ENCODE measurements at regions not wholly inside any gene's neighbourhood (a gene's known extent, or its start where the extent isn't known, plus 50 kb on each side); places are given as distances from the start of the nearest gene placed in this dataset.

DNA sequence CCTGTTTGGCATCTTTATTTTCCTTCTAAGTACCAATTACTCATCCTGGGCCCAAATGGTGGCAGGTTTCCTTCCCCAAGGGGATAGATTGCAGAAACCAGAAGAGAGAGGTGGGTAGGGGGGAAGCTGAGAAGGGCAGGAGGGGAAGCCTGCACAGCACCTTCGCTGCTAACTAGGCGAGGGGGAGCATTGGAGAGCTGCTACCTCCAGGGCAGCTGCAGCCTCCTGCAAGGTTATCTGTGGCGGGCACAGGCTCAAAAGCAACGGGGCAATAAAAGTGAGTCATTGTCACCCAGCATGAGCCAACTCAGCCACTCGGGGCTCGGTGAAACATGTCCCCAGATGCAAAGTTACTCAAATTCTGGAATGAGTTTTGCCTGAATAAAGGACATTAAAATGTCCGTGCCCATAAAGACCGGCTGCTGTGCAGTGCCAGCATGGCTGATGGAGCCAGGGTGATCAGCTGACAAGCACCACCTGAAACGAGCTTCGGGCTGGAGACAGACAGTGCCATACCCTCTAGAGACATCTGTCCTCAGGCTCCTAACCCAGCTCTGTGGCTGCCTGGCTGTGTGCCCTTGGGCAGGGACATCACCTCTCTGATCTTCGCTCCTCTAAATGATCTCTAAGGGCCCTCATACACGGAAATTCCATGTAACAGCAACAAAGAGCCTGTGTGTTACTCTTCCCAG is 68.1 kb upstream of the GRIN2A start:
- Histone ChIP-seq H3K9me2 (ENCODE audit: insufficient read depth, low read length) (no peaks in the 10 kb centered on the region), H3K79me2 (ENCODE audit: insufficient read depth, low read depth, low read length) (no peaks in the 10 kb centered on the region), H4K20me1 (ENCODE audit: insufficient read depth, low read length) (no peaks in the 10 kb centered on the region), H3K36me3 (ENCODE audit: insufficient read depth, low read length) (no peaks in the 10 kb centered on the region), H3K4me1 (ENCODE audit: insufficient read depth, low read length, poor library complexity, severe bottlenecking) (no peaks in the 10 kb centered on the region), H3K27ac (ENCODE audit: low read depth, low read length, poor library complexity, severe bottlenecking) (no peak overlapping the region), H2AFZ (ENCODE audit: low read length) (no peak overlapping the region), H3K9me3 (ENCODE audit: low read length) (no peaks in the 10 kb centered on the region), H3K4me2 (ENCODE audit: low read length) (no peak overlapping the region), H3K4me3 (ENCODE audit: low read depth, low read length, poor library complexity, severe bottlenecking) (no peak overlapping the region)
- no peak for DNase-seq (ENCODE audit: low spot score)
- ChIA-PET POLR2A (no interaction called here), CTCF (ENCODE audit: unreplicated experiment) (no interaction called here)
- intact Hi-C loops (cut with micrococcal nuclease; ENCODE audit: unreplicated experiment), result no loop called here
- no TSS peak for BruUV-seq (replicated peaks)
- no peak for TF ChIP-seq EZH2phosphoT487 (IDR thresholded peaks at IDR 0.05; ENCODE audit: borderline replicate concordance, low read depth, low read length)
- TF ChIP-seq, protein P1, sequence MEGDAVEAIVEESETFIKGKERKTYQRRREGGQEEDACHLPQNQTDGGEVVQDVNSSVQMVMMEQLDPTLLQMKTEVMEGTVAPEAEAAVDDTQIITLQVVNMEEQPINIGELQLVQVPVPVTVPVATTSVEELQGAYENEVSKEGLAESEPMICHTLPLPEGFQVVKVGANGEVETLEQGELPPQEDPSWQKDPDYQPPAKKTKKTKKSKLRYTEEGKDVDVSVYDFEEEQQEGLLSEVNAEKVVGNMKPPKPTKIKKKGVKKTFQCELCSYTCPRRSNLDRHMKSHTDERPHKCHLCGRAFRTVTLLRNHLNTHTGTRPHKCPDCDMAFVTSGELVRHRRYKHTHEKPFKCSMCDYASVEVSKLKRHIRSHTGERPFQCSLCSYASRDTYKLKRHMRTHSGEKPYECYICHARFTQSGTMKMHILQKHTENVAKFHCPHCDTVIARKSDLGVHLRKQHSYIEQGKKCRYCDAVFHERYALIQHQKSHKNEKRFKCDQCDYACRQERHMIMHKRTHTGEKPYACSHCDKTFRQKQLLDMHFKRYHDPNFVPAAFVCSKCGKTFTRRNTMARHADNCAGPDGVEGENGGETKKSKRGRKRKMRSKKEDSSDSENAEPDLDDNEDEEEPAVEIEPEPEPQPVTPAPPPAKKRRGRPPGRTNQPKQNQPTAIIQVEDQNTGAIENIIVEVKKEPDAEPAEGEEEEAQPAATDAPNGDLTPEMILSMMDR (conservative IDR thresholded peaks at IDR 0.05; ENCODE audit: low read length), result no peak

DNA sequence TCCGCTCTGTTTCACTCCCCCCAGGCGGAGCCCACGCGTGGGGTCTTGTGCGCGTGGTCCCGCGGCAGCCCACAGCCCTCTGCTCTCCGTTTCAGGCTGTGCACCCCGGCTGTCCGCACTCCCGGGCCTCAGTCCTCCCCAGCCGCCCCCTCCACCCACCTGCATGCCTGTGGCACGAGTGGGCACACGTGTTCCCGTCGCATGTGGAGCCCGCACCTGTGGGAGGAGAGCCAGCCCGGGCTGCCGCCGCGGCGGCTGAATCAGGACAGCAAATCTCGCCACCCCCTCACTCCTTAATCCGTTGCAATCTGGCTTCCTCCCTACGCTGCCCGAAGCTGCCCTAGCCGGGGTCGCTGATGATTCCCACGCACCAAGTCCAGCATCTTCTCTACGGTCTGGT is 69.9 kb upstream of the GRIN2A start:
- no peak for TF ChIP-seq EZH2phosphoT487 (IDR thresholded peaks at IDR 0.05; ENCODE audit: borderline replicate concordance, low read depth, low read length)
- TF ChIP-seq, protein P1 (conservative IDR thresholded peaks at IDR 0.05; ENCODE audit: low read length), result no peak
- DNase-seq (ENCODE audit: low spot score), result no peak
- ChIA-PET POLR2A (no interaction called here), CTCF (ENCODE audit: unreplicated experiment) (no interaction called here)
- H3K4me1 ChIP-seq (ENCODE audit: insufficient read depth, low read length, poor library complexity, severe bottlenecking), result peaks cover 11% of the 10 kb centered on the region
- no peaks in the 10 kb centered on the region for H3K79me2 ChIP-seq (ENCODE audit: insufficient read depth, low read depth, low read length)
- no peaks in the 10 kb centered on the region for H3K36me3 ChIP-seq (ENCODE audit: insufficient read depth, low read length)
- intact Hi-C loops (cut with micrococcal nuclease; ENCODE audit: unreplicated experiment), result no loop called here
- H3K4me2 ChIP-seq (ENCODE audit: low read length), result no peak overlapping the region
- H3K4me3 ChIP-seq (ENCODE audit: low read depth, low read length, poor library complexity, severe bottlenecking), result no peak overlapping the region
- H3K27ac ChIP-seq (ENCODE audit: low read depth, low read length, poor library complexity, severe bottlenecking), result no peak overlapping the region
- no peaks in the 10 kb centered on the region for H3K9me2 ChIP-seq (ENCODE audit: insufficient read depth, low read length)
- no peaks in the 10 kb centered on the region for H4K20me1 ChIP-seq (ENCODE audit: insufficient read depth, low read length)
- H2AFZ ChIP-seq (ENCODE audit: low read length), result no peak overlapping the region
- no TSS peak for BruUV-seq (replicated peaks)
- H3K9me3 ChIP-seq (ENCODE audit: low read length), result no peaks in the 10 kb centered on the region

DNA sequence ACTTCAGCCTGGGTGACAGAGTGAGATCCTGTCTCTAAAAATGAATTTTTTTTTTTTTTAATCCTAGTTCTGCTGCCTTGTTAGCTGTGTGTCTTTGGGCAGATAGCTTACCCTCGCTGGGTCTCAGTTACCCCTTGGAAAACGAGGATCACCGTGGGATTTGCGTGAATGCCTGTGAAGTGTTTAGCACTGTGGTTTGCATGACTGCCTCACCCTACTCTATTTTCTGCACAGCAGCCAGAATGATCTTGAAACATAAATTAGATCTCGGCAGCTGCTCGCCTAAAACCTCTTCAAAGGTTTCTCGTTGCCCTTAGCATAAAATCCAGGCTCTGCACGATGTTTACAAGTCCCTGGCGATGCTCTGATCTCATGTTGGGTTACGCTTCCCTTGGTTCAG is 71.2 kb upstream of the GRIN2A start:
- no peak overlapping the region for H3K4me2 ChIP-seq (ENCODE audit: low read length)
- H3K27ac ChIP-seq (ENCODE audit: low read depth, low read length, poor library complexity, severe bottlenecking), result no peak overlapping the region
- H2AFZ ChIP-seq (ENCODE audit: low read length), result no peak overlapping the region
- no TSS peak for BruUV-seq (replicated peaks)
- TF ChIP-seq, protein P1 (conservative IDR thresholded peaks at IDR 0.05; ENCODE audit: low read length), result no peak
- no peak for TF ChIP-seq EZH2phosphoT487 (IDR thresholded peaks at IDR 0.05; ENCODE audit: borderline replicate concordance, low read depth, low read length)
- H3K4me1 ChIP-seq (ENCODE audit: insufficient read depth, low read length, poor library complexity, severe bottlenecking), result peaks cover 17% of the 10 kb centered on the region
- POLR2A ChIA-PET, result no interaction called here
- intact Hi-C loops (cut with micrococcal nuclease; ENCODE audit: unreplicated experiment), result no loop called here
- no peak overlapping the region for H3K4me3 ChIP-seq (ENCODE audit: low read depth, low read length, poor library complexity, severe bottlenecking)
- no peaks in the 10 kb centered on the region for H3K9me3 ChIP-seq (ENCODE audit: low read length)
- no peak for DNase-seq (ENCODE audit: low spot score)
- no peaks in the 10 kb centered on the region for H3K9me2 ChIP-seq (ENCODE audit: insufficient read depth, low read length)
- CTCF ChIA-PET (ENCODE audit: unreplicated experiment), result no interaction called here
- no peaks in the 10 kb centered on the region for H3K79me2 ChIP-seq (ENCODE audit: insufficient read depth, low read depth, low read length)
- no peaks in the 10 kb centered on the region for H3K36me3 ChIP-seq (ENCODE audit: insufficient read depth, low read length)
- no peaks in the 10 kb centered on the region for H4K20me1 ChIP-seq (ENCODE audit: insufficient read depth, low read length)

All from OCI-LY7 (cell line).